Hepatocyte (in vitro differentiated cells): ENCODE measurements at regions not wholly inside any gene's neighbourhood (a gene's known extent, or its start where the extent isn't known, plus 50 kb on each side); places are given as distances from the start of the nearest gene placed in this dataset.

Experiments
- EZH2 ChIP-seq: fragments of 200-600 bp; sonication (generic); IDR thresholded peaks from 2 replicates; pipeline ENCODE4 v1.6.1; 2016; ENCODE audit warnings: antibody characterized with exemption, mild to moderate bottlenecking, borderline replicate concordance
- TF ChIP-seq, protein P1 (sequence below): fragments of 200-600 bp; sonication (generic); IDR thresholded peaks from 2 replicates; pipeline ENCODE4 v1.5.1; 2016; ENCODE audit warnings: antibody characterized with exemption, mild to moderate bottlenecking; ENCODE audit not compliant: poor library complexity

DNA sequence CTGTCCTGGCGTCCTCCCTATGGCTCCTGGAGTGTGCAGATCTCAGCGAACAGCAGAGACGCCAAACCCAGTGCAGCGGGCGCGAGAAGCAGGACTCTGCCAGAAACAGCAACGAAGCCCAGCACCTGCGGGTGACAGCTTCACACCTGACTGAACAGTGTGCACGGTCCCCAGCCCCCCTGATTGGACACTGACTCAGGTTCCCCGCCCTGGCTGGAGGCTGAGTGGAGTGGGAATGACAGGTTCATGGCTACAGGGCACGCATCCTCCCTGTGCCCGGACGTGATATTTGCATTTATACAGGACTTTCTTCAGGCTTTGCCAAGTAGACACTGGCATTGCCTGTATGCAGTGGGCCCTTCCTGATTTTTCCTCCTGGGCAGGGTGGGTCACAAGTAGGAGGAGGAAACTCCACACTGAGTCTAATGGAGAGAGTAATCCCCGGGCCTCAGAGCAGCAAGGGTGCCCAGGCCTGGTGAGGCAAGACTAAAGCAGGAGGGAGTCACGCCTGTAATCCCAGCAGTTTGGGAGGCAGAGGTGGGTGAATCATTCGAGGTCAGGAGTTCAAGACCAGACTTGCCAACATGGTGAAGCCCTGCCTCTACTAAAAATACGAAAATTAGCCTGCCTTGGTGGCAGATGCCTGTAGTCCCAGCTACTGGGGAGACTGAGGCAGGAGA, 71.6 kb downstream of the ASCL4 start:
- TF ChIP-seq EZH2 = no peak
- TF ChIP-seq, protein P1, sequence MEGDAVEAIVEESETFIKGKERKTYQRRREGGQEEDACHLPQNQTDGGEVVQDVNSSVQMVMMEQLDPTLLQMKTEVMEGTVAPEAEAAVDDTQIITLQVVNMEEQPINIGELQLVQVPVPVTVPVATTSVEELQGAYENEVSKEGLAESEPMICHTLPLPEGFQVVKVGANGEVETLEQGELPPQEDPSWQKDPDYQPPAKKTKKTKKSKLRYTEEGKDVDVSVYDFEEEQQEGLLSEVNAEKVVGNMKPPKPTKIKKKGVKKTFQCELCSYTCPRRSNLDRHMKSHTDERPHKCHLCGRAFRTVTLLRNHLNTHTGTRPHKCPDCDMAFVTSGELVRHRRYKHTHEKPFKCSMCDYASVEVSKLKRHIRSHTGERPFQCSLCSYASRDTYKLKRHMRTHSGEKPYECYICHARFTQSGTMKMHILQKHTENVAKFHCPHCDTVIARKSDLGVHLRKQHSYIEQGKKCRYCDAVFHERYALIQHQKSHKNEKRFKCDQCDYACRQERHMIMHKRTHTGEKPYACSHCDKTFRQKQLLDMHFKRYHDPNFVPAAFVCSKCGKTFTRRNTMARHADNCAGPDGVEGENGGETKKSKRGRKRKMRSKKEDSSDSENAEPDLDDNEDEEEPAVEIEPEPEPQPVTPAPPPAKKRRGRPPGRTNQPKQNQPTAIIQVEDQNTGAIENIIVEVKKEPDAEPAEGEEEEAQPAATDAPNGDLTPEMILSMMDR = no peak
